Activated gamma-delta T cell treated with Interleukin-2 at 50 U/mL for 16 hours (primary cell): ENCODE measurements at regions not wholly inside any gene's neighbourhood (a gene's known extent, or its start where the extent isn't known, plus 50 kb on each side); places are given as distances from the start of the nearest gene placed in this dataset.
"Not testable (repeated sequence)": the region's sequence is repeated elsewhere in the genome, so short reads cannot be mapped to it uniquely, and the experiment has no call there.

Source experiments
- DNase-seq: peaks from one replicate; pipeline ENCODE4 v3.0.0-alpha.2; 2020

DNA sequence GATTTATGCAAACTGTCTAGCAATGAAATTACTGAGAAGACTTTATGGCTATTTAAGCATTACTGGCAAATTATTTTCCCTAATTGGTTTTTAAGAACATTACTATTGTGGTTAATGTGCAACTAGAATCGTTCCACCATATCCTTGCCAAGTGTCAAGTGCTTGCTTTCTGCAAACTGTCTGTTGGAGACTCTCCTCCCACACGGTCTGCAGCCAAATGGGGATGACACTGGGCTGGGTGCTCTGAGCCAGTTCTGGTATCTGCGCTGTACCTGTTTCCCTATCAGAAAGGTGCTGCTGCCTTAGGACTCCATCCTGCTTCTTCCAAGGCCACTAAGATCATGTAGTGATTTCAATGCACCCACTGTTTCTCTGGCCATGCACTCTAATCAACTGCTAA, 110.4 kb downstream of the RAMP3 start:
- DNase-seq, result no peak

GRCh38 chr7:45269192-45269591, 111.6 kb downstream of the RAMP3 start:
- DNase-seq, result no peak

DNA sequence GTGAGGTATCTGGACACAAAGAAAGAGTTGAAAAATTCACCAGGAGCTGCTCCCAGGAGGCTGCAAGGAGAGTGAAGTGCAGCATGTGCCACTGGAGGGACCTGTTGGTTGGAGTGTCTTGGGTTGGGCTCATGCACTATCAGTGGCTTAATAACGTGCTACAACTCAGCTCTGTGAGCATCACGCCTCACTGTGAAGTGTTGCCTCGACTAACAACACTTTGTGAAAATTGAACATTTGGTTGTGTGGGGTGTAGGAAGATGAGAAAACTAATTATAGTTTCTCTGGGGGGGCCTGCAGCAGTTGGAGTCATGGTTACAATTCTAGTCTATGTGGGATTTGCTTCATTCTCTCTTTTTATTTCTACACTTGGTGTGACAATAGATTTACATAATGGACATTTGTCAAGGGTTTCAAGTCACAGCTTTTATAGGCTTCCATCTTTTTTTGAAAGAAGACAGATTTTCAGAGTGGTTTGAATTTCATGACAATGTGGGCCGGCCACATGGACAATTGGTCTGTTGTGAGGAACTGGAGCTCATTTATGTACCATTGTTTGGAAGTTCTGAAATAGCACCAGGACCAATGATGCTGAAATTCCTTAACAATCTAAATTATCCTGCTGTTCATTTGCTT, 121.3 kb downstream of the RAMP3 start:
- no peak for DNase-seq

GRCh38 chr7:45289611-45290010, 132.0 kb downstream of the RAMP3 start:
- not testable (repeated sequence) for DNase-seq

DNA sequence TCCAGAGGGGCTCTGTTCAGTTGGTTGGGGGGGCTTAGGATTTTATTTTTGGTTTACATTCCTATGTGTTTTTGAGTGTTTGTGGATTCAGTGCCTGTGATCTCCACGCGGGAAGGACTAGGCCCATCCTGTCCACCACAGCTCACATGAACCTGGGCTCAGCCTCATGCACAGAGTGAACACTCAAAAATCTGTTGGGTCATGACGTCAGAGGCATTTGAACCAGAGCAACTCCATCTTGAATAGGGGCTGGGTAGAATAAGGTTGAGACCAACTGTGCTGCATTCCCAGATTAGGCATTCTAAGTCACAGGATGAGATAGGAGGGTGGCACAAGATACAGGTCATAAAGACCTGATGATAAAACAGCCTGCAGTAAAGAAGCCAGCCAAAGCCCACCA, 133.3 kb downstream of the RAMP3 start:
- DNase-seq, result no peak

GRCh38 chr7:45292481-45292880, 134.9 kb downstream of the RAMP3 start:
- no peak for DNase-seq

DNA sequence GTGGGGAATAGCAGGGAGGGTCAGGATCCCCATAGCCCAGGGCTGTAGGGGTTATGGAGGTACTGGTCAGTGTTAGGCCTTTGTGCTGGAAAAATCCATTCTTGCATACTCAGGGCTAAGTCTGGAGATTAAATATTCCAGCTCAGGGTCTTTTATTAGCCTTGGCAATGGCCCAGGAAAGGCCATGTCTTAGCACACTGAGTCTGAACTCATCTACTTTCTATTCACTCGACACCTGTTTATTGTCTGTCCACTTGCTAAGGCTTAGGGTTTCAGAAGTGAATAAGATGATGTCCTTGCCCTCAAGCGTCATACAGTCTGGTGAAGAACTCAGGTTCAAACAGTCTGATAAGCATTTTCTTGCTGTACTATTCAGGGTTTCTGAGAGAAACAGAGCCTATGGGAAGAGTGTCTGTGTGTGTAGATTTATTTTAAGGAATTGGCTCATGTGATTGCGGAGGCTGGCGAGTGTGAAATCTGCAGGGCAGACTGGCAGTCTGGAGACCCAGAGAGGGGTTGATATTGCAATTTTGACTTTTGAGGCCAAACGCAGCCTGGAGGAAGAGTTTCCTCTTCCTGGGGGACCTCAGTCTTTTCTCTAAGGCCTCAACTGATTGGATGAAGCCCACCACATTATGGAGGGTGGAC, 135.8 kb downstream of the RAMP3 start:
- DNase-seq, result no peak

DNA sequence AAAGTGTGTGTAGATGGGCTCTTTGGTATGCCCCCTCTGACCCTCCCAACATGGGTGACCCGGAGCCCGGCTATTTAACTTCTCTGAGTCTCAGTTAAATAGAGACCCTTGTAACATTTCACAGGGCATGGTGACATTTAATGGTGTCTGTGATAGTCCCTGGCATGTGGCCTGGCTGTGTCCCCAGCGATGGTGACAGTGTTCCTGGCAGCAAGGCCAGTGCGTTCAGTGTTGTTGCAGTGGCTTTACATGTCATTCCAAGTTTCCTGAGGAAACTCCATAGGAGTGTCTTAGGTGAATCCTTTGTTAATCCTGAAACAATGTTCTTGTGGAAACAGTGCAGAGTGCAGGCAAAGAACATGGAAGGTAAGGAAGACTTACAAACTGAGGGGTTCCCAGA, 137.0 kb downstream of the RAMP3 start:
- no peak for DNase-seq

DNA sequence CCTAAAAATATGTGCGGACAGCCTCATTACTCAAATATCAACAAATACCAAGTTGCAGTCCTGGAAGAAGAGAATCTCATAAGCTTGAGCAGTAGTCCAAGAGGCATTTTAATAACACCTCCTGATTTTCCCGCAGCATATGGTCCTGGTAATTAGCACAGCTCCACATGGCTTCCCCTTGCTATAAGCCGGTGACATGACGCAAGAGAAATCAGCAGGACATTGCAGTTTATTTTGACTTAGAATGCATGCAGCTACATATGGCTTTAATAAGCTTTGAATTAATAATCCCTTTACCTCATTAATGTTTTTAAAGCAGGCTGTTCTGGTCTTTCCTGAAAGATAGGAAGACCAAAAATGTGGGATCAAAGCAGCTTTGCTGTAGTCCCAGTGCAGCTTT, 137.6 kb downstream of the RAMP3 start:
- no peak for DNase-seq

DNA sequence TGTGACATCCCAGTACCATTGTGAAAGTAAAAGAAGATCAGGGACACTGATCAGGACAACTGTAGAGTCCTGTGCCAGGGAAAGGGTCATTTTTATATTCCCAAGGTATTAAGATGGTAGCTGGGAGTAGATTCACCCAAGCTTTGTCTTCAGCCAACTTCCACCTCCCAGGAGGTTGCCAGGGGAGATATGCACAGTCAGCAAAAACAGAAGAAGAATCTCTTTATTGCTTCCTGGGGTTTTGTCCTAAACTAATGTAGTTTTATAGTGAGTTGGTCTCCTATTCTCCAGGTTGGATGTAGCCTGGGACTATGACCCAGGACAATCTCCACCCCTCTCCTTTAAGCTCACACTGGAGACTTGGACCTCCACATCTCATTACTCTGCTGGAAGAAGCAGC, 139.2 kb downstream of the RAMP3 start:
- DNase-seq, result no peak

DNA sequence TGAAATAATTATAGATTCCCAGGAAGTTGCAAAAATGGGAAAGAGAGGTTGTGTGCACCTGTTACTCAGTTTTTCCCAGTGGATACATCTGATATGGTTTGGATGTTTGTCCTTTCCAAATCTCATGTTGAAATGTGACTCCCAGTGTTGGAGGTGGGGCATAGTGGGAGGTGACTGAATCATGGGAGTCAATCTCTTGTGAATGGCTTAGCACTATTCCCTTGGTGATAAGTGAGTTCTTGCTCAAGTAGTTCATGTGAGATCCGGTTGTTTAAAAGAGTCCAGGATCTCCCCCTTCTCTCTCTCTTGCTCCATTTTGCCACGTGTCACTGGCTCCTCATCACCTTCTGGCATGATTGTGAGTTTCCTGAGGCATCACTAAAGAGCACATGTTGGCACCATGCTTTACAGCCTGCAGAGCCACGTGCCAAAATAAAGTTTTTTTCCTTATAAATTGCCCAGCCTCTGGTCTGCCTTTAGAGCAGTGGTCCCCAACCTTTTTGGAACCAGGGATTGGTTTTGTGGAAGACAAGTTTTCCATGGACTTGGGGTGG, 149.2 kb downstream of the RAMP3 start:
- DNase-seq, result no peak

DNA sequence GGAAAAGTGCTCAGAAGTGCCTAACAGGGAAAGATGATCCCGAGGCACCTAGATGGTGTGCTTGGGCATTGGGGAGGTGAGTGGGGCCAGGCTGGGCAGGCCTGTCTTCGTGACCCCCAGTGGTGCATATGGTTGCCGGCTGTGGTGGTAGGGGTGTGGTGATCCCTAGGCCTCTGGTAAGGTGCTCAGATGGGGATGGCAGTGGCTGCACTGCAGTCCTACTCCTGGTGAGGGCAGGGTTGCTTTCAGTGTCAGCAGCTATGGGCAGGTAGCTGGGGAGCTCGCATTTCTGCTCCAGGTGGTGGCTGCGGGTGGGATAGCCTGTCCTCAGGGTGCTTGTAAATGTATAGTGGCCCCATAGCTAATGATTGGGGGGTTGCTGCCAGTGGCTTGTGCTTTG, 154.0 kb downstream of the RAMP3 start:
- DNase-seq, result no peak

DNA sequence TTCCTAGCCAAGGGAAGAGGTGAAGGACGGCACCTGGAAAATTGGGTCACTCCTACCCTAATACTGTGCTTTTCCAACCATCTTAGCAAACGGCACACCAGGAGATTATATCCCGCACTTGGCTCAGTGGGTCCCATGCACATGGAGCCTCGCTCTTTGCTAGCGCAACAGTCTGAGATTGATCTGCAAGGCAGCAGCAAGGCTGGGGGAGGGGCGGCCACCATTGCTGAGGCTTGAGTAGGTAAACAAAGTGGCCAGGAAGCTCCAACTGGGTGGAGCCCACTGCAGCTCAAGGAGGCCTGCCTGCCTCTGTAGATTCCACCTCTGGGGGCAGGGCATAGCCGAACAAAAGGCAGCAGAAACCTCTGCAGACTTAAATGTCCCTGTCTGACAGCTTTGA, 157.9 kb downstream of the RAMP3 start:
- not testable (repeated sequence) for DNase-seq

- DNase-seq, result no peak
These were observed 167.2 kb downstream of the RAMP3 start for GRCh38 chr7:45324683-45325237.

DNA sequence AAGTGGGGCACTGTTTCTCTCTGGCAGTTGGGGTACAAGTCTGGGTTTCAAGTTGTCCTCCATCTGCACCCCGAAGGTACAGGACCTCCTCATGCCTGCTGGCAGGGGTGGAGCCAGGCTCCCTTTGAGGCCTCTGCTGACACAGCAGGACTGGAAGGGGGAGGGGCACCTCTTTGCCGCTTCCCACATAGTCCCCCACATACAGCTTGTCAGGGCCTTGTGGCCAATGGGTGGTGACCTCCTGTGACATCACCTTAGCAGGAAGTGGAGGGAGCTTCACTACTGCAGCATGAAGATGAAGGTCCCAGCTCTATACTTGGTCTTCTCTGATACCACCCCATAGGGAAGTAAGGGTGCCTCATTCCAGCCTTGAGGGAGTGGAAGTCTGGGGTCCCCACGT, 167.8 kb downstream of the RAMP3 start:
- DNase-seq, result no peak

GRCh38 chr7:45328403-45328981, 170.9 kb downstream of the RAMP3 start:
- DNase-seq, result no peak

- DNase-seq, result no peak
These were observed 174.0 kb downstream of the RAMP3 start for GRCh38 chr7:45331563-45331962.

DNA sequence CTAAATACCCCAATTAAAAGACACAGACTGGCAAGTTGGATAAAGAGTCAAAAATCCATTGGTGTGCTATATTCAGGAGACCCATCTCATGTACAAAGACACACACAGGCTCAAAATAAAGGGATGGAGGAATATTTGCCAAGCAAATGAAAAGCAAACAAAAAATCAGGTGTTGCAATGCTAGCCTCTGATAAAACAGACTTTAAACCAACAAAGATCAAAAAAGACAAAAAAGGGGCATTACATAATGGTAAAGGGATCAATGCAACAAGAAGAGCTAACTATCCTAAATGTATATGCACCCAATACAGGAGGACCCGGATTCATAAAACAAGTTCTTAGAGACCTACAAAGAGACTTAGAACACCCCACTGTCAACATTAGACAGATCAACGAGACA, 177.4 kb downstream of the RAMP3 start:
- not testable (repeated sequence) for DNase-seq

GRCh38 chr7:45342236-45342635, 184.6 kb downstream of the RAMP3 start:
- DNase-seq, result no peak

DNA sequence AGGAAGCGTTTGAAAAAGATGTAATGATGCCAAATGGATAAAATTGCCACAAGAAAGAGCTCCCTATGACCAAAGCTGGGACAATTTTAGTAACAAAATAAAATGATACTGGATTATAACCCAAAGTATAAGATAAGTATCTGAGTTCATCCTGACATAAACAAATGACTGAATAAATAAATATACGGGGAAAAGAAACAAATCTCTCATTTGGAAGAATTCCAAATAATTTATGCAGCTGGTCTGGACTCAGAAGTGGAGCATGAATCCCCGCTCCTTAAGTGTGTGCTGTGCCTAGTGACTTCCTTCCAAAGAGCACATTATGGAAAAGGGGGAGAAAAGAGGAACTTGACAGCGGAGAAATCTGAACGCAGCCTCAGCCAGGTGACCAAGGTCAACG, 186.2 kb downstream of the RAMP3 start:
- DNase-seq, result no peak

DNA sequence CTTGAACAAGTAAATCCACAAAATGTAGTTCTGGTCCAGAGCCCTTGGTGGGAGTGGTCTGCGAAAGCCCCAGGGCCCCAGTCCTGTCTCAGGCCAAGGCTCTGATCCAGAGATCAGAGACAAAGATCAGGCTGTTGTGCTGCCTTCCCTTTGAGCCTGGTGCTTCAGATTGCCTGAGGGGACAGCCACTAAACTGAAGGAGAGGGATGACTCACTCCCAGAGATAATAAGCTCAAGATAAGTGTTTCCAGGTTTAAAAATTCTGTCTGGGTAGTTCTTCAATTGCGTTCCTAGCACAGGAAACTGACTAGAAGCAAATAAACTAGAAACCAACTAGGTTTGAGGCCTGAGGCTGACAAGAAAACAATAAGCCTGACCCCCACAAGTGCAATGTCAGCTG, 190.2 kb downstream of the RAMP3 start:
- no peak for DNase-seq

GRCh38 chr7:45349090-45349489, 191.5 kb downstream of the RAMP3 start:
- no peak for DNase-seq

- DNase-seq, result no peak
These were observed 193.3 kb downstream of the RAMP3 start for GRCh38 chr7:45350896-45351295.

DNA sequence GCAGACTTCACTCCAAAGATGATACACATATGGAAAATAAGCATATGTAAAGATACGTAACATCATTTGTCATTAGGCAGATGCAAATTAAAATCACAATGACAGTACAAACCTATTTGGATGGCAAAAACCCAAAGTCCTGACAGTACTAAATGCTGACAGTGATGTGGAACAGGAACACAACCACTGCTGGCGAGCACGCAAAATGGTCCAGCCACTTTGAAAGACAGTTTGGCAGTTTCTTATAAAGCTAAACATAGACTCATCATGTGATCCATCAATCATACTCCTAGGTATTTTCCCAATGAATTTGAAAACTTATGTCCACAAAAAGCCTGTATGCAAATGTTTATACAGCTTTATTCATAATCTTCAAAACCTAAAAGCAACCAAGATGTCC, 200.7 kb downstream of the RAMP3 start:
- no peak for DNase-seq
